Calu3 (cell line): ENCODE measurements at regions not wholly inside any gene's neighbourhood (a gene's known extent, or its start where the extent isn't known, plus 50 kb on each side); places are given as distances from the start of the nearest gene placed in this dataset.

Source experiments
- BruUV-seq: library from RNA; stranded (reverse); fragments of 400-500 nt; replicated peaks from 2 replicates; lab custom pipeline; 2021; lab: Mats Ljungman, UMichigan
- CTCF ChIA-PET: fragments of 300-600 bp; sonication (Branson Sonifier 250); formaldehyde crosslinking; loops from one replicate; lab custom pipeline; 2022; ENCODE audit warnings: antibody characterized with exemption; lab: Charles Lee
- DNase-seq: peaks from one replicate; pipeline ENCODE4 v3.0.0; 2022
- H3K27ac Mint-ChIP-seq: one replicate; pipeline ENCODE4 v1.8.0; 2022; ENCODE audit warnings: mixed read lengths; ENCODE audit not compliant: unreplicated experiment
- H3K27me3 Mint-ChIP-seq: one replicate; pipeline ENCODE4 v1.8.0; 2022; ENCODE audit warnings: mixed read lengths; ENCODE audit not compliant: unreplicated experiment
- H3K36me3 Mint-ChIP-seq: one replicate; pipeline ENCODE4 v1.8.0; 2022; ENCODE audit warnings: mild to moderate bottlenecking, moderate library complexity, mixed read lengths; ENCODE audit not compliant: insufficient read depth, unreplicated experiment
- H3K4me1 Mint-ChIP-seq: one replicate; pipeline ENCODE4 v1.8.0; 2022; ENCODE audit warnings: mild to moderate bottlenecking, low read depth, mixed read lengths; ENCODE audit not compliant: unreplicated experiment
- H3K4me3 Mint-ChIP-seq: one replicate; pipeline ENCODE4 v1.8.0; 2022; ENCODE audit warnings: mild to moderate bottlenecking, low read depth, moderate library complexity, mixed read lengths; ENCODE audit not compliant: unreplicated experiment
- H3K9me3 Mint-ChIP-seq: one replicate; pipeline ENCODE4 v1.8.0; 2022; ENCODE audit warnings: low read depth, mixed read lengths; ENCODE audit not compliant: unreplicated experiment
- intact Hi-C: fragments of 100-400 bp; cut with micrococcal nuclease; formaldehyde crosslinking; loops from one replicate; pipeline ENCODE4 v1.10.0; 2022; ENCODE audit not compliant: unreplicated experiment
- TF ChIP-seq, protein P1 (sequence below): fragments of 200-600 bp; IDR thresholded peaks from one replicate; pipeline ENCODE4 v1.8.0; 2022; ENCODE audit warnings: antibody characterized with exemption; ENCODE audit not compliant: unreplicated experiment

DNA sequence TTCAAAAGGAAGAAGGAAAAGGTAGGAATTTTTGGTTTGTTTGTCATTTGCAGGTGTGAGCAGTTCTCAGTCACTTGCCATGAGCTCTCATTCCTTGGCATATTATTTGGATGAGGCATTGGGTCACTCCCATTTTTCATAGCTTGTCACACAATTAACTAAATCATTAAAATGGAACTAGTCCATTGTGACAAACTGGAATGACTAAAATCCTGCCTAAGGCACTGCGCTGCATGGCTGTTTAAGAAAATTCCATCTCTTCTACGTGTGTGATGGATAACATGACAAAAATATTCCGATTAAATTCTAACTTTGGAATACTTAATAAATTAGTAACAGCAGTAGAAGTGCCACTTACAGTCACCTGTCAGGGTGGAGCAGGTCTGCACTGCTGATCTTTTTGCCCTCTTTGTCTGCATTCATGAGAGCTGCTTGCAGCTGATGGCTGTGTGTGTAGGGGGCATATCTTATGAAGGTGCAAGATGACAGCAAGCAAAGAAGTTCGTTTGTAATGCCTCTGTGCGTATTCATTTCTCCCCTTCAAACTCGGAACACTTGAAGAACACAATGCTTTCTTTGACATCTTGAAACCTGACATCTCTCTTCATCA is 1292.6 kb upstream of the MAP3K7 start:
- Mint-ChIP-seq H3K4me1 (peaks cover 8% of the 10 kb centered on the region), H3K27me3 (no peaks in the 10 kb centered on the region), H3K36me3 (no peaks in the 10 kb centered on the region), H3K4me3 (no peak overlapping the region), H3K9me3 (peaks cover 4% of the 10 kb centered on the region), H3K27ac (no peak overlapping the region)
- BruUV-seq = no TSS peak
- CTCF ChIA-PET = no interaction called here
- intact Hi-C loops = no loop called here
- DNase-seq = no peak
- TF ChIP-seq, protein P1, sequence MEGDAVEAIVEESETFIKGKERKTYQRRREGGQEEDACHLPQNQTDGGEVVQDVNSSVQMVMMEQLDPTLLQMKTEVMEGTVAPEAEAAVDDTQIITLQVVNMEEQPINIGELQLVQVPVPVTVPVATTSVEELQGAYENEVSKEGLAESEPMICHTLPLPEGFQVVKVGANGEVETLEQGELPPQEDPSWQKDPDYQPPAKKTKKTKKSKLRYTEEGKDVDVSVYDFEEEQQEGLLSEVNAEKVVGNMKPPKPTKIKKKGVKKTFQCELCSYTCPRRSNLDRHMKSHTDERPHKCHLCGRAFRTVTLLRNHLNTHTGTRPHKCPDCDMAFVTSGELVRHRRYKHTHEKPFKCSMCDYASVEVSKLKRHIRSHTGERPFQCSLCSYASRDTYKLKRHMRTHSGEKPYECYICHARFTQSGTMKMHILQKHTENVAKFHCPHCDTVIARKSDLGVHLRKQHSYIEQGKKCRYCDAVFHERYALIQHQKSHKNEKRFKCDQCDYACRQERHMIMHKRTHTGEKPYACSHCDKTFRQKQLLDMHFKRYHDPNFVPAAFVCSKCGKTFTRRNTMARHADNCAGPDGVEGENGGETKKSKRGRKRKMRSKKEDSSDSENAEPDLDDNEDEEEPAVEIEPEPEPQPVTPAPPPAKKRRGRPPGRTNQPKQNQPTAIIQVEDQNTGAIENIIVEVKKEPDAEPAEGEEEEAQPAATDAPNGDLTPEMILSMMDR = no peak

DNA sequence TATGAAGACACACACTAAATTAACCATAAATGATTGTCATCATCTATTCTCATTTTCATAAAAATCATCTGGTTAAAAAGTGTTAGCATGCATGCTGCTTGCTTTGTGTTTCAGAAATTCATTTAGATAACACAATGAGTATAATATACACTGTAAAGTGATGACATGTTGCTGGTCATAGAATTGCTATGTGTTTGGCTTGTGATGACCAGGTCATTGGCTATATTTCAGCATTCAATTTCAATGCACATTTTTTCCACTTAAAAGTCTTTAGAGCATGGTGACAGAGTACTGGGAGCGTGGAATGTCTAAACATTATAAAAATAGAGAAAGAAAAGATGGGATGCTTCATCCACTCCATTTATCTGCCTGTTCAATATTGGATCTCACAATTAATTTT is 1291.1 kb upstream of the MAP3K7 start:
- Mint-ChIP-seq H3K27me3 (no peaks in the 10 kb centered on the region), H3K9me3 (peaks cover 4% of the 10 kb centered on the region), H3K4me1 (peaks cover 8% of the 10 kb centered on the region), H3K27ac (no peak overlapping the region), H3K4me3 (no peak overlapping the region), H3K36me3 (no peaks in the 10 kb centered on the region)
- intact Hi-C loops = no loop called here
- CTCF ChIA-PET = no interaction called here
- TF ChIP-seq, protein P1 = no peak
- DNase-seq = no peak
- BruUV-seq = no TSS peak

DNA sequence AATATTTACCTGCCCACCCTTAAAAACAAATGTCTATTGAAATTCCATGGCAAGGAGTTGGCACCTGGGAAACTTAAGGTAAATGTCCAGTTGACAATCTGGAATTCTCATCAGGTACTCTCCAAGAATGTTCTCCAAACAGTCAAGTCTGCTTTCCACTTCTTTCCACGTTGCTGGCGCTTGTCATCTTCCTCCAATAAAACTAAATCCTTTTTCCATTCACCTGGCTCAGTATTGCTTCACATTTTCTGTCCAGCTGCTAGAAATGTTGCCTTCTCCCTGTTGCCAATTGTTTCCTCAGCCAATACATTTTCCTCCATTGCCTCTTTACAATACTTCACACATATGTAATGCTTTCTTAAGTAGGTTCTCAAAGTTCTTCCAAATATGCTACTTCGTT is 1288.1 kb upstream of the MAP3K7 start:
- Mint-ChIP-seq H3K9me3 (peaks cover 4% of the 10 kb centered on the region), H3K36me3 (no peaks in the 10 kb centered on the region), H3K4me3 (no peak overlapping the region), H3K27me3 (no peaks in the 10 kb centered on the region), H3K27ac (no peak overlapping the region), H3K4me1 (peaks cover 8% of the 10 kb centered on the region)
- DNase-seq = no peak
- no TSS peak for BruUV-seq
- TF ChIP-seq, protein P1 = no peak
- CTCF ChIA-PET = no interaction called here
- intact Hi-C loops = no loop called here

DNA sequence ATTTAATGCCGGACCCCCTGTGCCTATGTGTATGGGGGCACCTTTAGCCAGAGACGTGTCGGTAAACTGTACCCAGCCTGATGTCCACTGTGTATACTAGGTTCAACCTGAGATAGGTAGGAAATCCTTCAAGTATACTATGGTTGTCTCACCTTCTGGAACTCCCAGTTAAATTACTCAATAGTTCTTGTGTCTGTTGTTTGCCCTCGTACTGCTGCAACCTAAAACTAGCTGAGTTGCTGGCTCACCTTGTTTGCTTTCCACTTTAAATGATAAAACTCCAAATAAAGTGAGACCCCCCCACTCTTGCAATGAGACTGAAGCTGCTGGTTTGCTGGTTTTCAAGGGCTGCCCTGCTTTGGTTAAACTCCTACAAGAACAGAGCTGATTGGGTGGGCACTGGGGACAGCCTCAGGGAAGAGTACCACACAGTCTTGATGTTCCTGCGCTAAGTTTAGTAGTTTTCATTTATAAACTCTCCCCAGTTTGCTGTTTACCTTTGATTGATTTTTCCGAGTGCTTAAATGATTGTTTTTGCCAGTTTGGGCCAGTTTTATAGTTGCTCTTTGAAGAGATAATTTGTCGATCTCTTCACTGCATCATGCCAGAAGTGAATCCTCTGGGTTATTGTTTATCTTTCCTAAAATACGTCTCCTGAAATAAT is 1281.8 kb upstream of the MAP3K7 start:
- H3K27me3 Mint-ChIP-seq = no peaks in the 10 kb centered on the region
- TF ChIP-seq, protein P1 = no peak
- intact Hi-C loops = no loop called here
- H3K27ac Mint-ChIP-seq = no peak overlapping the region
- CTCF ChIA-PET = no interaction called here
- H3K9me3 Mint-ChIP-seq = peaks cover 2% of the 10 kb centered on the region
- BruUV-seq = no TSS peak
- no peaks in the 10 kb centered on the region for H3K36me3 Mint-ChIP-seq
- no peak for DNase-seq
- peaks cover 10% of the 10 kb centered on the region for H3K4me1 Mint-ChIP-seq
- no peak overlapping the region for H3K4me3 Mint-ChIP-seq
